Stimulated activated naive CD8-positive, alpha-beta T cell treated with anti-CD3 and anti-CD28 coated beads, Interleukin-15, Interleukin-2, amounts not matched to agents 100 ng/mL and 50 ng/mL, for 24 hours (primary cell): ENCODE measurements at regions not wholly inside any gene's neighbourhood (a gene's known extent, or its start where the extent isn't known, plus 50 kb on each side); places are given as distances from the start of the nearest gene placed in this dataset.
"Not testable (repeated sequence)": the region's sequence is repeated elsewhere in the genome, so short reads cannot be mapped to it uniquely, and the experiment has no call there.

Experiments
- H3K27ac Mint-ChIP-seq: one replicate; pipeline ENCODE4 v1.8.0; 2021; ENCODE audit warnings: mild to moderate bottlenecking, mixed read lengths
- H3K27me3 Mint-ChIP-seq: one replicate; pipeline ENCODE4 v1.8.0; 2021; ENCODE audit warnings: mixed read lengths
- H3K36me3 Mint-ChIP-seq: one replicate; pipeline ENCODE4 v1.8.0; 2021; ENCODE audit warnings: low read depth, mixed read lengths
- H3K4me1 Mint-ChIP-seq: one replicate; pipeline ENCODE4 v1.8.0; 2021; ENCODE audit warnings: low read depth, mixed read lengths
- H3K4me3 Mint-ChIP-seq: one replicate; pipeline ENCODE4 v1.8.0; 2021; ENCODE audit warnings: mild to moderate bottlenecking, mixed read lengths
- H3K9me3 Mint-ChIP-seq: one replicate; pipeline ENCODE4 v1.8.0; 2021; ENCODE audit warnings: mixed read lengths

GRCh38 chr3:87691109-87691508 is 367.7 kb downstream of the CGGBP1 start:
- peaks cover 9% of the 10 kb centered on the region for H3K9me3 Mint-ChIP-seq
- no peaks in the 10 kb centered on the region for H3K36me3 Mint-ChIP-seq
- no peak overlapping the region for H3K4me3 Mint-ChIP-seq
- H3K27ac Mint-ChIP-seq = no peak overlapping the region
- H3K27me3 Mint-ChIP-seq = no peaks in the 10 kb centered on the region
- H3K4me1 Mint-ChIP-seq = no peaks in the 10 kb centered on the region

GRCh38 chr3:87678984-87679660 is 379.7 kb downstream of the CGGBP1 start:
- not testable (repeated sequence) for H3K27ac Mint-ChIP-seq, H3K36me3 Mint-ChIP-seq

GRCh38 chr3:87674397-87675161 is 384.2 kb downstream of the CGGBP1 start:
- peaks cover 17% of the 10 kb centered on the region for H3K27me3 Mint-ChIP-seq
- H3K4me1 Mint-ChIP-seq = peaks cover 7% of the 10 kb centered on the region
- H3K36me3 Mint-ChIP-seq = no peaks in the 10 kb centered on the region
- H3K4me3 Mint-ChIP-seq = no peak overlapping the region
- no peak overlapping the region for H3K27ac Mint-ChIP-seq
- no peaks in the 10 kb centered on the region for H3K9me3 Mint-ChIP-seq

More at GRCh38 chr3:87678984-87679660, 379.7 kb downstream of the CGGBP1 start:
- H3K4me3 Mint-ChIP-seq, H3K27me3 Mint-ChIP-seq, H3K9me3 Mint-ChIP-seq, H3K4me1 Mint-ChIP-seq: not testable (repeated sequence)

GRCh38 chr3:87673132-87673531 is 385.7 kb downstream of the CGGBP1 start:
- no peak overlapping the region for H3K27ac Mint-ChIP-seq
- peaks cover 20% of the 10 kb centered on the region for H3K27me3 Mint-ChIP-seq
- H3K36me3 Mint-ChIP-seq = no peaks in the 10 kb centered on the region
- no peak overlapping the region for H3K4me3 Mint-ChIP-seq
- H3K9me3 Mint-ChIP-seq = no peaks in the 10 kb centered on the region
- peaks cover 7% of the 10 kb centered on the region for H3K4me1 Mint-ChIP-seq

- H3K36me3 Mint-ChIP-seq = no peaks in the 10 kb centered on the region
- H3K4me1 Mint-ChIP-seq = no peaks in the 10 kb centered on the region
Measured at GRCh38 chr3:87654184-87654583, 377.8 kb upstream of the POU1F1 start.

GRCh38 chr3:87653138-87653537 is 376.8 kb upstream of the POU1F1 start:
- not testable (repeated sequence) for H3K4me1 Mint-ChIP-seq, H3K9me3 Mint-ChIP-seq, H3K27ac Mint-ChIP-seq, H3K27me3 Mint-ChIP-seq, H3K4me3 Mint-ChIP-seq, H3K36me3 Mint-ChIP-seq

More at GRCh38 chr3:87654184-87654583, 377.8 kb upstream of the POU1F1 start:
- Mint-ChIP-seq H3K4me3 (no peak overlapping the region), H3K9me3 (peaks cover under 1% of the 10 kb centered on the region), H3K27ac (no peak overlapping the region), H3K27me3 (peaks cover 10% of the 10 kb centered on the region)

GRCh38 chr3:87634426-87634825 is 358.0 kb upstream of the POU1F1 start:
- Mint-ChIP-seq H3K9me3 (peaks cover 8% of the 10 kb centered on the region), H3K36me3 (no peaks in the 10 kb centered on the region), H3K4me3 (no peak overlapping the region), H3K27ac (no peak overlapping the region), H3K4me1 (no peaks in the 10 kb centered on the region), H3K27me3 (no peaks in the 10 kb centered on the region)

- Mint-ChIP-seq H3K27ac (no peak overlapping the region), H3K27me3 (no peaks in the 10 kb centered on the region), H3K4me1 (no peaks in the 10 kb centered on the region), H3K9me3 (peaks cover 4% of the 10 kb centered on the region), H3K36me3 (no peaks in the 10 kb centered on the region), H3K4me3 (no peak overlapping the region)
Measured at GRCh38 chr3:87627316-87627715, 350.9 kb upstream of the POU1F1 start.

GRCh38 chr3:87626546-87626945 is 350.2 kb upstream of the POU1F1 start:
- no peak overlapping the region for H3K4me3 Mint-ChIP-seq
- no peaks in the 10 kb centered on the region for H3K36me3 Mint-ChIP-seq
- peaks cover 4% of the 10 kb centered on the region for H3K9me3 Mint-ChIP-seq
- H3K27ac Mint-ChIP-seq = no peak overlapping the region
- H3K27me3 Mint-ChIP-seq = no peaks in the 10 kb centered on the region
- H3K4me1 Mint-ChIP-seq = no peaks in the 10 kb centered on the region

- Mint-ChIP-seq H3K9me3 (peaks cover 4% of the 10 kb centered on the region), H3K27me3 (no peaks in the 10 kb centered on the region), H3K4me1 (no peaks in the 10 kb centered on the region), H3K36me3 (no peaks in the 10 kb centered on the region), H3K4me3 (no peak overlapping the region), H3K27ac (no peak overlapping the region)
Measured at GRCh38 chr3:87625876-87626275, 349.5 kb upstream of the POU1F1 start.

GRCh38 chr3:87624860-87625259 is 348.5 kb upstream of the POU1F1 start:
- Mint-ChIP-seq H3K4me1 (no peaks in the 10 kb centered on the region), H3K27ac (no peak overlapping the region), H3K27me3 (no peaks in the 10 kb centered on the region), H3K36me3 (no peaks in the 10 kb centered on the region), H3K4me3 (no peak overlapping the region), H3K9me3 (peaks cover 4% of the 10 kb centered on the region)

- no peak overlapping the region for H3K4me3 Mint-ChIP-seq
- H3K27me3 Mint-ChIP-seq = no peaks in the 10 kb centered on the region
- H3K27ac Mint-ChIP-seq = no peak overlapping the region
- H3K9me3 Mint-ChIP-seq = peaks cover 5% of the 10 kb centered on the region
- no peaks in the 10 kb centered on the region for H3K36me3 Mint-ChIP-seq
- H3K4me1 Mint-ChIP-seq = no peaks in the 10 kb centered on the region
Measured at GRCh38 chr3:87621667-87622066, 345.3 kb upstream of the POU1F1 start.

- H3K4me3 Mint-ChIP-seq = no peak overlapping the region
- no peaks in the 10 kb centered on the region for H3K36me3 Mint-ChIP-seq
- H3K27me3 Mint-ChIP-seq = no peaks in the 10 kb centered on the region
- no peaks in the 10 kb centered on the region for H3K4me1 Mint-ChIP-seq
- H3K27ac Mint-ChIP-seq = no peak overlapping the region
- H3K9me3 Mint-ChIP-seq = peaks cover 26% of the 10 kb centered on the region
Measured at GRCh38 chr3:87615506-87615905, 339.1 kb upstream of the POU1F1 start.

- no peaks in the 10 kb centered on the region for H3K27me3 Mint-ChIP-seq
- H3K4me3 Mint-ChIP-seq = no peak overlapping the region
Measured at GRCh38 chr3:87614998-87615397, 338.6 kb upstream of the POU1F1 start.

GRCh38 chr3:87607234-87607633 is 330.9 kb upstream of the POU1F1 start:
- H3K4me3 Mint-ChIP-seq = no peak overlapping the region
- H3K27me3 Mint-ChIP-seq = no peaks in the 10 kb centered on the region
- peaks cover 10% of the 10 kb centered on the region for H3K9me3 Mint-ChIP-seq
- H3K27ac Mint-ChIP-seq = no peak overlapping the region
- H3K36me3 Mint-ChIP-seq = no peaks in the 10 kb centered on the region
- no peaks in the 10 kb centered on the region for H3K4me1 Mint-ChIP-seq

More at GRCh38 chr3:87614998-87615397, 338.6 kb upstream of the POU1F1 start:
- no peak overlapping the region for H3K27ac Mint-ChIP-seq
- no peaks in the 10 kb centered on the region for H3K36me3 Mint-ChIP-seq
- no peaks in the 10 kb centered on the region for H3K4me1 Mint-ChIP-seq
- peaks cover 26% of the 10 kb centered on the region for H3K9me3 Mint-ChIP-seq
